Astrocyte of the spinal cord (primary cell): ENCODE measurements at regions not wholly inside any gene's neighbourhood (a gene's known extent, or its start where the extent isn't known, plus 50 kb on each side); places are given as distances from the start of the nearest gene placed in this dataset.

Experiments used
- DNase-seq: peaks from one replicate; pipeline ENCODE4 v3.0.0; 2011; ENCODE audit warnings: low read depth, low spot score
- H3K4me3 ChIP-seq: 2 replicates; pipeline ENCODE4 v1.5.1; 2011; ENCODE audit warnings: low read depth, mild to moderate bottlenecking, low read length, moderate library complexity
- in situ Hi-C: cut with HindIII; loops from 2 replicates; pipeline ENCODE4 v1.10.0; 2017; ENCODE audit warnings: low sequenced_read_pairs
- TF ChIP-seq, protein P1 (sequence below): IDR thresholded peaks from 2 replicates; pipeline ENCODE4 v1.5.1; 2012; ENCODE audit warnings: low read depth, mild to moderate bottlenecking, low read length, inconsistent platforms

DNA sequence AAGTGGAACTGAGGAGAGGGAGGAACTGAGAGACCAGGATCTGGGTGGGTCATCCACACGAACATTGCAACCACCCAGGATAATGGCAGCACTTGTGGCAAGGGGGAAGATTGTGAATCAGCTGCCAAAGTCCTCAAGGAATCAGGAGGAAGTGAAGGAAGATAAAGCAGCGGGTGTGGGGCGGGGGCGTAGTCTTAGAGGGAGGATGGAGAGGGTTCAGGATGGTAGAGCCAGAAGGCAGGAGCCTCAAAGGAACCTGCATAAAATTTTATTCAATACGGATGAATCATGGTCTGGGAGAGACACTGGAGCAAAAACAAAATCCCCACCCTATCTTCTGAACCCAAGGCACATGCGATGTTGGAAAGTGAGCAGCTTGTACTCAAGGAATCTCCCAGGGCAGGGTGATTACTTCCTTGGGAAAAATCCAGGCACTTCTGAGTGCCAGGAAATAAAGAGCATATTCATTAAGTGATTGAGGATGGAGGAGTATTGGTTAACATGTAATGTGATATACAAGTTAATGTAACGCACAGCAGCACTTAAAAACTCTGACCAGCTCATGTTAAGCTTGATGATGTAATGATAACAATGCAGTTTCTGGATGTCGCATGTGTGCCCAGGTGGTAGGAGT, 82.0 kb upstream of the B3GAT2 start:
- in situ Hi-C loops, result no loop called here
- TF ChIP-seq, protein P1, sequence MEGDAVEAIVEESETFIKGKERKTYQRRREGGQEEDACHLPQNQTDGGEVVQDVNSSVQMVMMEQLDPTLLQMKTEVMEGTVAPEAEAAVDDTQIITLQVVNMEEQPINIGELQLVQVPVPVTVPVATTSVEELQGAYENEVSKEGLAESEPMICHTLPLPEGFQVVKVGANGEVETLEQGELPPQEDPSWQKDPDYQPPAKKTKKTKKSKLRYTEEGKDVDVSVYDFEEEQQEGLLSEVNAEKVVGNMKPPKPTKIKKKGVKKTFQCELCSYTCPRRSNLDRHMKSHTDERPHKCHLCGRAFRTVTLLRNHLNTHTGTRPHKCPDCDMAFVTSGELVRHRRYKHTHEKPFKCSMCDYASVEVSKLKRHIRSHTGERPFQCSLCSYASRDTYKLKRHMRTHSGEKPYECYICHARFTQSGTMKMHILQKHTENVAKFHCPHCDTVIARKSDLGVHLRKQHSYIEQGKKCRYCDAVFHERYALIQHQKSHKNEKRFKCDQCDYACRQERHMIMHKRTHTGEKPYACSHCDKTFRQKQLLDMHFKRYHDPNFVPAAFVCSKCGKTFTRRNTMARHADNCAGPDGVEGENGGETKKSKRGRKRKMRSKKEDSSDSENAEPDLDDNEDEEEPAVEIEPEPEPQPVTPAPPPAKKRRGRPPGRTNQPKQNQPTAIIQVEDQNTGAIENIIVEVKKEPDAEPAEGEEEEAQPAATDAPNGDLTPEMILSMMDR, result no peak
- DNase-seq, result no peak
- H3K4me3 ChIP-seq, result no peak overlapping the region

DNA sequence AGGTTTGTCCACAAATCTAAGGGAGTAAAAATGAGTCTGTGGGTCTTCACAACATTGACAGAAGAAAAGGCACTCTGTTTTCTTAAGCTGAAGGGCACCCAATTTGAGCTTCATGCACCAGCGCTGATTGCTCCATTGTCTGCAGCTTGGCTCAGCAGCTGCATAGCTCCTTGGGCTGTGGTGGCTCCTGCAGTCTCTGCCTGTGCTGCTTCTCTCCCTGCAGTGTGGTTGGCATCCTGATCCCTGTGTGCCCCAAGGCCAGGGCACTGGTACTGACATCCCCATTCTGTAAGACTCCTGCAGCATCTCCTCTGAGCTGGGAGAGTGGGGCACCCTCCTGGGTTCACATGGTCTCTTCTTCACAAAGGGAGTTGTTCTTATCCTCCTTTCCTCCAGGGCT, 83.2 kb upstream of the B3GAT2 start:
- TF ChIP-seq, protein P1, result no peak
- DNase-seq, result no peak
- in situ Hi-C loops, result no loop called here
- no peak overlapping the region for H3K4me3 ChIP-seq

DNA sequence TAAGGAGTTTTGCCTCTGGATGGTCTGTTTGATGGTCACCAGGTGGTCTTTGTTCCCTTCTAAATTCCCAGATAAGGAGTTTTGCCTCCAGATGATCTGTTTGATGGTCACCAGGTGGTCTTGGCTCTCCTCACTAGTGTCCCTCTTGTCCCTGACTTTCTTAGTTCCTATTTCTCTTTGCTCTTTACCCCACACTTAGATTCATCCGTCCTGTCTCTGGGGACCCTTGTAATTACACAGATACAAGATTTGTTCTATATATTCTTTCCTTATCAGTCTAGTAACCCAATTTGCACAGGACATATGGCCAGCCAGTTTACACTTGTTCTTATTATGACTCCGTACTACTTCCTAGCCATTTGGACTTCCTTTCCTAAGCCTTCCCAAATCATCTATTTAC, 84.0 kb upstream of the B3GAT2 start:
- H3K4me3 ChIP-seq, result no peak overlapping the region
- TF ChIP-seq, protein P1, result no peak
- in situ Hi-C loops, result no loop called here
- DNase-seq, result no peak

DNA sequence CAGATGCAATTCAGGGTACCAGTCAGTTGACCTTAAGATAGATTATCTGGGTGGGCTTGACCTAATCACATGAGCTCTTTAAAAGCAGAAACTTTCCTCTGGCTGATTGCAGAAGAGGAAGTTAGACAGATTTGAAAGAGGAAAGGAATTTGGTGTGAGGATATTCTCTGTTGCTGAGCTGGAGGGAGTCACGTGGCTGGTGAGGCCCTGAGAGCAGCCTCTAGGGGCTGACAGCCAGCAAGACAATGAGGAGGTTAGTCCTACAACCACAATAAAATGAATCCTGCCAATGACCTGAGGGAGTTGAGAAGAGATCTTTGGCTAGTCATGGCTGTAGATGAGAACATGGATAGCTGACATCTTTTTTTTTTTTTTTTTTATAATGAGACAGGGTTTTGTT, 87.0 kb upstream of the B3GAT2 start:
- no peak for DNase-seq
- H3K4me3 ChIP-seq, result no peak overlapping the region
- in situ Hi-C loops, result no loop called here
- TF ChIP-seq, protein P1, result no peak

DNA sequence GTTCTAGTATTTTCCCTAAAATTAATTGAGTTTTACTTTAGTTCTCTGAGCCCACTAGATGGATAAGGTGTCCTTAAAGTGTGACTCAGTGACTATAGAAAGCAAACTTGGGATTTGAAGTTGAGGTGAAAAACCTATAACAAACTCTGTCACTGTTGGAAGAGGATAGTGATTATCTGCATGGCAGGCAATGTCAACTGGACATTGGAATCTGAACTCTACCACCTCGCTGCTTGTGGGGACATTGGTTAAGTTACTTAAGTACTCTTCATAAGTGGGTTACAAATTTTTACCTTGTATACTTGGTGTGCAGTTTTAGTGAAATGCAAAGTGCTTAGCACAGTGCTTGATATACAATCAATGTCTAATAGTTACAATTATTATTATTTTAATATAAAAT, 87.9 kb upstream of the B3GAT2 start:
- TF ChIP-seq, protein P1, result no peak

DNA sequence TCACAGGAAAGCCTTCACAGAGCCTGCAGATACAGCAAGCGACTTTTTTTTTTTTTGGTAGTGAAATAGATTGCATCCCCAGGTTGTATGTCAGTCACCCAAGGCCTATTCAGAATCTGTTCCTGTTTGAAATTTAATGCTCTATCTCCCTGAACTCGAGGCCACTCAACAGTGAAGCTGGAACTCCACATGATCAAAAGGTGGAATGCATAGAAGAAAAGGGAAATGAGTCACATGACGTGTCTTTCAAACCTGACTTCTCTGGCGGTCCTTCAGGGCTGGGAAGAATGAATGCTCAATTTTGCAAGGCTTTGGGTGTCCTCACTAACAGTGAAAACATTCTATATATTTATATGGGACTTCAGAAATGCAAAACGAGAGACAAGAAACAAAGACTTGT, 88.4 kb upstream of the B3GAT2 start:
- DNase-seq, result no peak
- TF ChIP-seq, protein P1, result no peak
- H3K4me3 ChIP-seq, result no peak overlapping the region
- in situ Hi-C loops, result no loop called here

More for the DNA sequence above, 87.9 kb upstream of the B3GAT2 start:
- in situ Hi-C loops, result no loop called here
- DNase-seq, result no peak
- H3K4me3 ChIP-seq, result no peak overlapping the region

DNA sequence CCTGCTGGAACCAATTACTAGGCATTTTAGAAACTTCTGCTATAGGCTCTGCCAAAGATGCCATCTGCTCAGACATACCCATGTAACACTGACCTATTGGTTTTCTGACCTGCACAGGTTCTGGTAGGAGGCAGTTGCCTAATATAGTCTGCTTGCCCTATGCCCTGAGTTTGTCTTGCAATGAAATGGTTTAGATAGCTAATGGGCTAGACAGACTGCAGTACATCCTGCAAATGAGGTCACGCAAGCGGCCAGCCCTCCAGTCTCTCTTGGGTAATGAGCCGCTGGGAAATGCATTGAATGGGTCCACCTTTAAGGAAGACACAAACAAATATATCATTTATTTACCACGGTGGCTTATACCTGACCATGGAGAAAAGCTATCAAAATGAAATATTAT, 90.6 kb upstream of the B3GAT2 start:
- TF ChIP-seq, protein P1, result no peak
- H3K4me3 ChIP-seq, result no peak overlapping the region
- in situ Hi-C loops, result no loop called here
- no peak for DNase-seq
